Liver (tissue), 7 donors: ENCODE measurements at regions not wholly inside any gene's neighbourhood (a gene's known extent, or its start where the extent isn't known, plus 50 kb on each side); places are given as distances from the start of the nearest gene placed in this dataset.

Experiments used
- DNase-seq: peaks from one replicate; pipeline ENCODE4 v3.0.0-alpha.2; 2017; ENCODE audit warnings: low spot score
- H3K27ac ChIP-seq, 2 donors: one replicate each; pipeline ENCODE4 v1.7.0; 2013; ENCODE audit warnings: inconsistent platforms in 2 of 2, low read length in 2 of 2, control low read depth in 1 of 2, low read depth in 1 of 2, mild to moderate bottlenecking in 1 of 2
- H3K27me3 ChIP-seq, 4 donors: one replicate each; pipeline versions ENCODE4 v1.6.1 to v1.7.0; 2013; ENCODE audit warnings: low read length in 3 of 4, inconsistent platforms in 1 of 4, mild to moderate bottlenecking in 1 of 4, moderate library complexity in 1 of 4; ENCODE audit not compliant: control insufficient read depth in 4 of 4, insufficient read depth in 4 of 4
- H3K36me3 ChIP-seq, 4 donors: one replicate each; pipeline versions ENCODE4 v1.6.1 to v1.7.0; 2013; ENCODE audit warnings: low read length in 3 of 4, mild to moderate bottlenecking in 3 of 4, low read depth in 1 of 4, moderate library complexity in 1 of 4; ENCODE audit not compliant: control insufficient read depth in 4 of 4, insufficient read depth in 3 of 4
- H3K4me1 ChIP-seq, 4 donors: one replicate each; pipeline versions ENCODE4 v1.6.1 to v1.7.0; 2013; ENCODE audit warnings: low read length in 3 of 4, mild to moderate bottlenecking in 3 of 4, moderate library complexity in 1 of 4; ENCODE audit not compliant: control insufficient read depth in 4 of 4, insufficient read depth in 4 of 4
- H3K4me3 ChIP-seq, 3 donors: one replicate each; pipeline versions ENCODE4 v1.6.1 to v1.7.0; 2013; ENCODE audit warnings: low read length in 3 of 3, control low read depth in 1 of 3, low read depth in 1 of 3, mild to moderate bottlenecking in 1 of 3
- H3K9ac ChIP-seq, 2 donors: one replicate each; pipeline ENCODE4 v1.7.0; 2013; ENCODE audit warnings: low read length in 2 of 2, mild to moderate bottlenecking in 2 of 2, moderate library complexity in 2 of 2, control low read depth in 1 of 2, low read depth in 1 of 2
- H3K9me3 ChIP-seq, 4 donors: one replicate each; pipeline versions ENCODE4 v1.6.1 to v1.7.0; 2013; ENCODE audit warnings: low read length in 3 of 4; ENCODE audit not compliant: control insufficient read depth in 4 of 4
- FOXA1 ChIP-seq: IDR thresholded peaks from 2 replicates; pipeline ENCODE4 v1.6.1; 2016; ENCODE audit warnings: antibody characterized with exemption
- FOXA2 ChIP-seq: IDR thresholded peaks from 2 replicates; pipeline ENCODE4 v1.6.1; 2016; ENCODE audit warnings: antibody characterized with exemption
- HNF4A ChIP-seq, 2 donors: conservative IDR thresholded peaks; 2 replicates each; pipeline ENCODE4 v1.6.1; 2016; ENCODE audit warnings: antibody characterized with exemption in 2 of 2, mild to moderate bottlenecking in 2 of 2
- NR2F2 ChIP-seq: IDR thresholded peaks from 2 replicates; pipeline ENCODE4 v1.6.1; 2016; ENCODE audit warnings: antibody characterized with exemption
- RAD21 ChIP-seq, 2 donors: IDR thresholded peaks; 2 replicates each; pipeline ENCODE4 v1.6.1; 2016; ENCODE audit warnings: antibody characterized with exemption in 2 of 2, mild to moderate bottlenecking in 2 of 2
- SP1 ChIP-seq: IDR thresholded peaks from 2 replicates; pipeline ENCODE4 v1.6.1; 2018; ENCODE audit warnings: antibody characterized with exemption, mild to moderate bottlenecking
- TAF1 ChIP-seq: conservative IDR thresholded peaks from 2 replicates; pipeline ENCODE4 v1.6.1; 2016; ENCODE audit warnings: antibody characterized with exemption, mild to moderate bottlenecking
- YY1 ChIP-seq: IDR thresholded peaks from 2 replicates; pipeline ENCODE4 v1.6.1; 2016; ENCODE audit warnings: antibody characterized with exemption, mild to moderate bottlenecking
- WGBS: extraction: QIAGEN DNeasy Blood & Tissue Kit; methylation state at CpG from one replicate; pipeline ENCODE4 v1.1.7; 2013; 5-methylcytosine and 5-hydroxymethylcytosine counted together
- TF ChIP-seq, protein P1 (sequence below): IDR thresholded peaks from 2 replicates; pipeline ENCODE4 v1.6.1; 2016; ENCODE audit warnings: antibody characterized with exemption
- TF ChIP-seq, protein P2 (sequence below): IDR thresholded peaks from 2 replicates; pipeline ENCODE4 v1.6.1; 2016; ENCODE audit warnings: antibody characterized with exemption
- TF ChIP-seq, protein P3 (sequence below): IDR thresholded peaks from 2 replicates; pipeline ENCODE4 v1.6.1; 2016; ENCODE audit warnings: antibody characterized with exemption
- TF ChIP-seq, protein P4 (sequence below): IDR thresholded peaks from 2 replicates; pipeline ENCODE4 v1.6.1; 2016; ENCODE audit warnings: antibody characterized with exemption, mild to moderate bottlenecking
- donor health status: healthy.
- donor health status: healthy.
- donor health status: healthy.
- donor health status: healthy.

DNA sequence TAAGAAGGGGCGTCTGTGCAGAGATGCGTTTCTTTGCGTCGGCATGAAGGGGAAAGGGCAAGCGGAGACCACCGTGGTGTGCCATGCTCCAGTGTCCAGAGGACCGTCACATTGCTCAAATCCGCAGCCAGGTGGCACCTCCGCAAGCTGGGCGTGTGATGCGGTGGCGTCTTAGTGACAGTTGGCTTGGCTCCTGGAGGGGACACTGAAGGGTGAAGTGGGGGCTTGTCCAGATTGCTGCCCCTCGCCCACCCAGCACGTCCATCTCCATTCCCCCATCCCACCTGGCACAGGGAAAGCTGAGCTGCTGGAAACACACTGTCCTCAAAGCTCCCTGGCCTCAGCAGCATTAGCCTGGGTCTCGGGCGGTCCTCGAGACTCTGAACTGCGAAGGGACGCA lies 135.3 kb downstream of the SOX1 start (continued):
- TF ChIP-seq, protein P1, sequence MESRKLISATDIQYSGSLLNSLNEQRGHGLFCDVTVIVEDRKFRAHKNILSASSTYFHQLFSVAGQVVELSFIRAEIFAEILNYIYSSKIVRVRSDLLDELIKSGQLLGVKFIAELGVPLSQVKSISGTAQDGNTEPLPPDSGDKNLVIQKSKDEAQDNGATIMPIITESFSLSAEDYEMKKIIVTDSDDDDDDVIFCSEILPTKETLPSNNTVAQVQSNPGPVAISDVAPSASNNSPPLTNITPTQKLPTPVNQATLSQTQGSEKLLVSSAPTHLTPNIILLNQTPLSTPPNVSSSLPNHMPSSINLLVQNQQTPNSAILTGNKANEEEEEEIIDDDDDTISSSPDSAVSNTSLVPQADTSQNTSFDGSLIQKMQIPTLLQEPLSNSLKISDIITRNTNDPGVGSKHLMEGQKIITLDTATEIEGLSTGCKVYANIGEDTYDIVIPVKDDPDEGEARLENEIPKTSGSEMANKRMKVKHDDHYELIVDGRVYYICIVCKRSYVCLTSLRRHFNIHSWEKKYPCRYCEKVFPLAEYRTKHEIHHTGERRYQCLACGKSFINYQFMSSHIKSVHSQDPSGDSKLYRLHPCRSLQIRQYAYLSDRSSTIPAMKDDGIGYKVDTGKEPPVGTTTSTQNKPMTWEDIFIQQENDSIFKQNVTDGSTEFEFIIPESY = no peak
- TF ChIP-seq RAD21 (IDR thresholded peaks at IDR 0.05) (no peak), TAF1 (no peak), NR2F2 (no peak), FOXA1 (no peak)
- TF ChIP-seq, protein P2, sequence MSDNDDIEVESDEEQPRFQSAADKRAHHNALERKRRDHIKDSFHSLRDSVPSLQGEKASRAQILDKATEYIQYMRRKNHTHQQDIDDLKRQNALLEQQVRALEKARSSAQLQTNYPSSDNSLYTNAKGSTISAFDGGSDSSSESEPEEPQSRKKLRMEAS = no peak

DNA sequence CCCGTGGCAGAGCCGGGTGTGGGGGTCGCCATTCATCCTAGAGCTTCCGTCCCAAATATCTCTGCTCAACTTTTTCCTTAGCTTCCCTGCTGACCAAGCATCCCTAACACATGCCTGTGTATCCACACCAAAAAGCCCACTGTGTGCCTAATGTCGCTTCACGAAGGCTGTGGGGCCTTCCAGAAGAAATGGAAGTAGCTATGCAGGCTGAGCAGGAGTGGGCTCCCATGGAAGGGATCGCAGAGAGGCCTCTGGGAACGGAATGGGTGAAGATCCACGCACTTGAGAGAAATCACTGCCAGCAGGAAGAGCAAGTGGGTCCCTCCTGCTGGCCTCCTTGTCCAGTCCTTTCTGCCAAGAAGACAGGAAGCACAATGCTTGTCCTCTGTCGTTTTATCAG lies 136.0 kb downstream of the SOX1 start:
- peaks cover 0 to 11% (median 0%) of the 10 kb centered on the region in 4 donors for H3K4me1 ChIP-seq
- no peak overlapping the region for H3K27ac ChIP-seq
- no peak overlapping the region for H3K9ac ChIP-seq
- no peak for TF ChIP-seq FOXA1
- no peak for TF ChIP-seq SP1
- TF ChIP-seq, protein P3, sequence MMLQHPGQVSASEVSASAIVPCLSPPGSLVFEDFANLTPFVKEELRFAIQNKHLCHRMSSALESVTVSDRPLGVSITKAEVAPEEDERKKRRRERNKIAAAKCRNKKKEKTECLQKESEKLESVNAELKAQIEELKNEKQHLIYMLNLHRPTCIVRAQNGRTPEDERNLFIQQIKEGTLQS = no peak
- TF ChIP-seq FOXA2 = no peak
- TF ChIP-seq TAF1 = no peak
- no peak for TF ChIP-seq NR2F2
- TF ChIP-seq RAD21 (IDR thresholded peaks at IDR 0.05) = no peak
- no peak for DNase-seq
- no peak overlapping the region for H3K4me3 ChIP-seq
- H3K36me3 ChIP-seq = no peaks in the 10 kb centered on the region
- no peaks in the 10 kb centered on the region for H3K9me3 ChIP-seq
- H3K27me3 ChIP-seq = no peaks in the 10 kb centered on the region
- WGBS = 79% methylated on average over 10 of the region's 10 CpGs

DNA sequence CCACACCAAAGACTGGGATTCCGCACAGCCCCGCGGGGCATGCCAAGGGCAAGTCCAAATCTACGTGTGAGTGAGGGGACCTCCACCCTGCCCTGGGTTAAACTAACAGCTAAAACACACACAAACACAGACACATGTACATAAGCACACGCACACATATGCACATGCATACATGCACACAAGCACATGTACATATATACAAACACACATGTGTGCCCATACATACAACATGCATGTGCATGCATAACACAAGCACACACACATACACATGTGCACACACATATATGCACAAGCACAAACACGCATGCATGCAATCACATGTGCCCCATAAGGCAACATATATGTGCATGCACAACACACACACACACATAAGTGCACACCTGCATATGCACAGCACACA lies 136.7 kb downstream of the SOX1 start:
- no peaks in the 10 kb centered on the region for H3K36me3 ChIP-seq
- H3K27ac ChIP-seq = no peak overlapping the region
- H3K9ac ChIP-seq = no peak overlapping the region
- no peaks in the 10 kb centered on the region for H3K27me3 ChIP-seq
- H3K9me3 ChIP-seq = no peaks in the 10 kb centered on the region
- no peak for DNase-seq
- H3K4me1 ChIP-seq = peaks cover 0 to 11% (median 0%) of the 10 kb centered on the region in 4 donors
- H3K4me3 ChIP-seq = no peak overlapping the region
- TF ChIP-seq FOXA1 = no peak
- TF ChIP-seq, protein P4, sequence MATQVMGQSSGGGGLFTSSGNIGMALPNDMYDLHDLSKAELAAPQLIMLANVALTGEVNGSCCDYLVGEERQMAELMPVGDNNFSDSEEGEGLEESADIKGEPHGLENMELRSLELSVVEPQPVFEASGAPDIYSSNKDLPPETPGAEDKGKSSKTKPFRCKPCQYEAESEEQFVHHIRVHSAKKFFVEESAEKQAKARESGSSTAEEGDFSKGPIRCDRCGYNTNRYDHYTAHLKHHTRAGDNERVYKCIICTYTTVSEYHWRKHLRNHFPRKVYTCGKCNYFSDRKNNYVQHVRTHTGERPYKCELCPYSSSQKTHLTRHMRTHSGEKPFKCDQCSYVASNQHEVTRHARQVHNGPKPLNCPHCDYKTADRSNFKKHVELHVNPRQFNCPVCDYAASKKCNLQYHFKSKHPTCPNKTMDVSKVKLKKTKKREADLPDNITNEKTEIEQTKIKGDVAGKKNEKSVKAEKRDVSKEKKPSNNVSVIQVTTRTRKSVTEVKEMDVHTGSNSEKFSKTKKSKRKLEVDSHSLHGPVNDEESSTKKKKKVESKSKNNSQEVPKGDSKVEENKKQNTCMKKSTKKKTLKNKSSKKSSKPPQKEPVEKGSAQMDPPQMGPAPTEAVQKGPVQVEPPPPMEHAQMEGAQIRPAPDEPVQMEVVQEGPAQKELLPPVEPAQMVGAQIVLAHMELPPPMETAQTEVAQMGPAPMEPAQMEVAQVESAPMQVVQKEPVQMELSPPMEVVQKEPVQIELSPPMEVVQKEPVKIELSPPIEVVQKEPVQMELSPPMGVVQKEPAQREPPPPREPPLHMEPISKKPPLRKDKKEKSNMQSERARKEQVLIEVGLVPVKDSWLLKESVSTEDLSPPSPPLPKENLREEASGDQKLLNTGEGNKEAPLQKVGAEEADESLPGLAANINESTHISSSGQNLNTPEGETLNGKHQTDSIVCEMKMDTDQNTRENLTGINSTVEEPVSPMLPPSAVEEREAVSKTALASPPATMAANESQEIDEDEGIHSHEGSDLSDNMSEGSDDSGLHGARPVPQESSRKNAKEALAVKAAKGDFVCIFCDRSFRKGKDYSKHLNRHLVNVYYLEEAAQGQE = no peak
- TF ChIP-seq YY1 = no peak
- no peak for TF ChIP-seq HNF4A (conservative IDR thresholded peaks at IDR 0.05)
- 90% methylated on average over 6 of the region's 6 CpGs for WGBS
